Right hindlimb (tissue), 1 donor: ENCODE measurements at regions not wholly inside any gene's neighbourhood (a gene's known extent, or its start where the extent isn't known, plus 50 kb on each side); places are given as distances from the start of the nearest gene placed in this dataset.

Experiments
- DNase-seq: peaks from one replicate; pipeline ENCODE4 v3.0.0-alpha.2; 2018

DNA sequence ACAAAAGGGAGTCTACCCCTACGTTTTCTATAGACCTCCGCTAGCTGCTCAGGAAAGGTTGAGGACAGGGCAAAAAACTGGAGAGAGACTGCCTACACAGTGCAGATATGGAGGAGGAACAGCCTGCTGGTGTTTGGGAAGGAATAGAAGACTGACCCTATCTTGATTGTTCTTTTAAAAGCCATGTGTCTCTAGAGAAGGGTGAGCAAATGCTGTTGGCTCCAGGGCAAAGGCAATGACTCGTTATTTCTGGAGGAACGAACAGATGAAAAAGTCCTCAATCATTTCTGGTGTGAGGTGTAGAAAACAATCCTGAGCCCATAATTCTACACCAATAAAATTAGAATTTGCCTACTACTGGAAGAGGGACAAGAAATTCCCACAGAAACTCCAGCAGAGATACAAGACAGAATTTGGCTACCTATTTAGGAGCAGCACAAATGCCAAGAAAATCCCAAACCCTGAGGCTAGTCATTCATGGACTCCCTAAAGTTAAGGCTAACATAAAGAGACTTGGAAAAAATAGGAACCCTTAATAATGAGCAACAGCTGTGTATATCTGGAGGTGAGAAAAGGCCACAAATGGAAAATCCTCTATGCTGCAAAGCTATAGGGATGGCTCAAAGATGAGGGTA, 1206.3 kb upstream of the CNTN5 start:
- no peak for DNase-seq

DNA sequence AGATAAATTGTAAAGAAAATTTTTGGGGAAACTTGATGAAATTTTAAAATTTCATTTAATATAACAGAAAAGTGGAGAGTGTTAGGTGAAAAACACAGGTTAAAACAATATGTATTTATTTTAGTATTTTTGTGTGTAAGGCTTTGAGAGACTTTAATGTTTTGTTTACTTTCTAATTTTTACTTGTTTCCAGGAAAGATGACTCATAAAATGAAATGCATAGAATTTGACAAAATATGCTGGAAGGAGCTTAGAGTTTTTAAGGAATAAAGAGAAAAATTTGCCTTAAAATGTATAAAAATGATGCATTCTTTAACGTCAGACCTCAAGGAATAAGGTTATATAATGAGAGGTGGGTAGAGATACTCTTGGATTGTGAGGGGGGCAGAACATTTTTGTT, 1205.1 kb upstream of the CNTN5 start:
- no peak for DNase-seq

DNA sequence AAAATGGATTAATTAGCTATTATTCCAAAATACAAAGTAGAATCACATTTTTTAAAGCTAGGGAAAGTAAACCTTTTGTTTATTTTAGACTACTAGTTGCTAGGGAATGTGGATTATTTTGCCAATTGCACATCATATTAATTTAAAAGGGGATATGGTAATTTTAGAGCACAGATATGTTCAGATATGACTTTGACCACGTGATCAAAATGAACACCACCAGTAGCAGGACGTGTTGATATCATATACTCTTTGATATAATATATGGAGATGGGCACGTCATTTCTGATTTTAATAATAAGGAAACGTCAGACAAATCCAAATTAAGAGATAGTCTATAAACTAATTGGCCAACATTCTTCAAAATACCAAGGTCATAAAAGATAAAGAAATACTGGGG, 1188.3 kb upstream of the CNTN5 start:
- no peak for DNase-seq

DNA sequence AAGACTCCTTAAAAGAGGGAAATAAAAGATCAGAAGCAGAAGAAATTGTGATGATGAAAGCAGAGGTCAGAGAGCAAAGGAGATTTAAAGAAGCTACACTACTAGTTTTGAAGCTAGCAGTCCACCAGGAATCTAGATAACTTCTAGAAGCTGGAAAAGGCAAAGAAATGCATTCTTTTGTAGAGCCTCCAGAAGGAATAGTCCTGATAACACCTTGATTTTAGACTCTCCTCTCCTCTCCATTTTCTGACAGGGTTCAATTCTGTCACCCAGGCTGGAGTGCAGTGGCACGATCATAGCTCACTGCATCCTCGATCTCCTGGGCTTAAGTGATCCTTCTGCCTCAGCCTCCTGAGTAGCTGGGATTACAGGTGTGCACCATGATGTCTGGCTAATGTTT, 1187.3 kb upstream of the CNTN5 start:
- DNase-seq, result no peak

DNA sequence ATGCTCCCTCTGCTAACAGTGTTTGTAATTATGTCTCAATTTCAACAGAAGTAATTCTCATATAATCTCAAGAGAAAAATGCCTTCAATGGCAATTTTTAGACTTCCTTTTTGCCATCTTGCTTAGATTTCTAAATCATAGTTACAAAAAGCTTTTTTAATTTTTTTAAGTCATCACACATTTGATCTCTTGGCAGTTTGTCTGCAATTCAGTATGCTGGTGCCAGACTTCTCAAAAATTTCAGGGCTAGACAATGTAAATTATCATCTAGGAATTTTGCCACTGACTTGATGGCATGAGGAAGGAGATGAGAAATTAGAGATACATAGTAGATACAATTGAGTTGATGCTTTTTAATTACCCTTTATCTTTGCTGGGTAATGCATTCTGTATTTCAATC, 1176.7 kb upstream of the CNTN5 start:
- DNase-seq, result no peak

DNA sequence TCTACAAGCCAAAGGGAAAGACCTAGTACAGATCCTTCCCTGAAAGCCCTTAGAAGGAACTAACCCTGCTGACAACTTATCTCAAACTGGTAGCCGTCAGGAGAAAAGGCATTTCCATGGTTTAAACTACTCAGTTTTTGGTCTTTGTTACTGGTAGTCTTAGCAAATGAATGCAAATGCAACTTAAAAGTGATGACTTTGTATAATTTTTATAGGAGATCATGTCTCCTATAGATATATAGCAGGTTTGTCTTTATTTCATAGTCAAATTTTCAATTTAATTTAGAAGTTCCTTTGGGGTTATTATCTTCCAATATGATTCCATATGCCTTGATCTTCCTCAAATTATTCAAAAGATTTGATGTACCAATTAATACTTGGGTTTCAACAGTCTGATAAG, 1173.0 kb upstream of the CNTN5 start:
- no peak for DNase-seq

DNA sequence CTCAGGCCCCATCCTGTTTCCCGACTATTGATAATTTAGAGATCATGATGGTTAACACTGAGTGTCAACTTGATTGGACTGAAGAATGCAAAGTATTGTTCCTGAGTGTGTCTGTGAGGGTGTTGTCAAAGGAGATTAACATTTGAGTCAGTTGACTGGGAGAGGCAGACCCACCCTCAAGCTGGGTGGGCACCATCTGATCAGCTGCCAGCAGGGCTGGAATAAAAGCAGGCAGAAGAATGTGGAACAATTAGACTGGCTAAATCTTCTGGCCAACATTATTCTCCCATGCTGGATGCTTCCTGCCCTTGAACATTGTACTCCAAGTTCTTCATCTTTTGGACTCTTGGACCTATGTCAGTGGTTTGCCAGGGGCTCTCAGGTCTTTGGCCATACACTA, 1170.0 kb upstream of the CNTN5 start:
- DNase-seq, result no peak

DNA sequence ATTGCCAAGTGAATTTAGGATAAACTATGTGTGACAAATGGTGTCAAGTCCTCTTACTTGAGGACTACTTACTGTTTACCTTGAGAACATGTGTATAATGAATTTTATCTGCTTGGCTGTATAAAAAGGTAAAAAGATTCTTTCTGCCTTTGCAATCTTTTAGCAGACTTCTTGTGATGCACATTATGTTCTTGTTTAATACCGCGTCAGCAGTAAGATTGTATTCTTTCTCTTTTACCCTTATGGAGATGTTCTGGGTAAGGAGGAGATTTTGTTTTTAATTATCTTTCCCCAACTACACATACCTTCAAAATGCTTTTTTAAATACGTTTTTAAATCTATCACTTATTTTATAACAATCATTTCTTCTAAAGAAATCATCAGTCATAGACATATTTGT, 1166.4 kb upstream of the CNTN5 start:
- no peak for DNase-seq

DNA sequence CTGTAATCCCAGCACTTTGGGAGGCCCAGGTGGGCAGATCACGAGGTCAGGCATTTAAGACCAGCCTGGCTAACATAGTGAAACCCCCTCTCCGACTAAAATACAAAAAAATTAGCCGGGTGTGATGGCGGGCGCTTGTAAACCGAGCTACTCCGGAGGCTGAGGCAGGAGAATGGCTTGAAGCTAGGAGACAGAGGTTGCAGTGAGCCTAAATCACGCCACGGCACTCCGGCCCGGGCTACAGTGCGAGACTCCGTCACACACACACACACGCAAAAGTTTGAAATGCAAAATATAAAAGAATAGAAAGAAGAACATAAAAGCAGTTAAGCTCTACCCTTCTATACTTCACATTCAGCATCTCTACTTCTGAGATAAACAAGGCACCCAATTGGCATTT, 1165.9 kb upstream of the CNTN5 start:
- no peak for DNase-seq

DNA sequence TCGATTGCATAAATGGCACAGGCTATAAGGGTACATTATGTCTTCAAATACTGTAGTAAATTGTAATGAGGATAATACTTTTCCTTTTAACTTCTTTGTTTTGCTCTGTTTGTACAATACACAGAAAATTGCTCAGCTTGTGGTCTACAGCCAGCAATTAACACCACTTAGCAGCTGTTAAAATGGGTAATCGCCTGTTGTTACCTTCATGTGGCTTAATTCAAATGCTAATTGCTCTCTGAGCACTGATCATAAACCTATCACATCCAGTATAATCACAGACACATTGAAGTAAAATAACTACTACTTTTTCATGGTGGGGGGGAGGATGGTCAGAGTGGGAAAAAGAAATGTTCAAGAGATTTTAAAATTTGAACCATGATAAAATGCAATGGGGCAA, 1164.1 kb upstream of the CNTN5 start:
- DNase-seq, result no peak

DNA sequence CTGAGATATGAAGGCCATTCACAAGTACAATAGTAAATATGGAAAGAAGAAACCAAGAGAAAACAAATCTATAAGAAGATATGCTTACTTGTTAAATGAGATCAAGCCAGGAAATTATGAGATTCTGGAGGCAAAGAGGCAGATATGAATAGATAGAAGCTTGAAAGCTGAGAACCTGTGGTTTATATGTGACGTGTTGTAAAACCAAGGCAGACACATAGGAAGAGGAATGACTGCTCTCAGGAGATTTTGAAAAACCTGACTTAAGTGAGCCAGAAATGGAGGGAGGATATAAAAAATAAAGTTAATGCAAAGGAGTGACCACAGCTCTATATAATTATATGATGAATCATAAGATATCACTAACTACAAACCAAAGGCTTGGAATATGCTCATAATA, 1160.5 kb upstream of the CNTN5 start:
- DNase-seq, result no peak

DNA sequence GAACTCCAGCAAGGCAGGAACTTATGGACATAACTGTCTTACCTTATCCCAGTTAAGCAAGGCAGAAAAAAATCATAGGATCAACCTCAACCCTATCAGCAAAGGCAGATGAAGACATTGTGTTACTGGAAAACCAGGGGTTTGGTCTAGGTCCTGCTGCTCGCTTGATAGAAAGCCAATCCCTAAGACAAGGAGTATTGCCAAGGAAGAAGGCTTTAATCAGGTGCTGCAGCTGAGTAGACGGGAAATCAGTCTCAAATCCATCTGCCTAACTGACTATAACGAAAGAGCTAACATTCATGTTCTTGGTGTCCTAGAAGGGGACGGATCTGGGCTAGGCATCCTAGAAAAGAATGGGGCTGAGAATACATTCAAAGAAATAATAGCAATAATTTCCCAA, 1158.7 kb upstream of the CNTN5 start:
- DNase-seq, result no peak

DNA sequence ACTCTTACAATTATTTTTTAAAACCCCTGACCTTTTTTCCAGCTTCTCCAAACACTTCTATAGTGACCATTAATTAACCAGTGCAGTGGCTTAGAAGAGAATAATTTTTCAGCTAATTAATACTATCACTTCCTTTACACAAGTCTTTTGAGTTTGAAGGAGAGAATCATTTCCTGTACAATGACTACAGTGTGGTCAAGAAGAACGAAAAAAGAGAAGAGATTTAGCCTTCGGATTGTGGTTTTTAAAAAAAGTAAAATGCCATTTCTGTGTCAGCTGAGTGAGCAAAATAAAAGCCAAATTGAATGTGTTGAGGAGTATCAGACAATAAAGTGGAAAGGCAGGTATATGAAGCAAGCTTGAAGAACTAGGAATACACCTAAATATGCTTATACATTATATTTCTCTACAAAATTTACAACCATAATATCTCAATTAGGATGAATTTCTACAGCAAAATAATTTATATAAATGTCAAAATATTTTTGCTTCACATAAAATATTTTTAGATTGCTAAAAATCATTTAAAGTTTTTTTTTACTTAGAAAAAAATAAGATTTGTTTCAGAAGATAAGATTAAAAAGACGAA, 1155.2 kb upstream of the CNTN5 start:
- DNase-seq, result no peak

DNA sequence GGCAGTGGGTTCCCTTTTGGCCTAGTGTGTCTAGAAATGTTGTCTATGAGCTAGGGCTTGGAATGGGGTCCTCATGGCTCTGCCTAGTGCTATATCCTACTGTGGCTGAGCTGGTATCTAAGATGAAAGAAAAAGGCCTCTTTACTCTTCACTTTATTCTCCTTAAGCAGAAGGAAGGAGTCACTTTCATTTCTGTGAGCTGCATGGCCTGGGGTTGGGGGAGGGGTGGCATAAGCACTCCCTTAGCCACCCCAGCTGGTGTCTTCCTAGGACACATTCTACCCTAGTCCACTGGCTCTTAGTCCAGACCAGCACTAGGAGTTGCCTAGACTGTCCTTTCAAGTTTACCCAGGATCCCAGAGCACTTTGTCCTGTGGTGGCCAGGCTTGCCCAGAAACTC, 1148.9 kb upstream of the CNTN5 start:
- DNase-seq, result no peak

DNA sequence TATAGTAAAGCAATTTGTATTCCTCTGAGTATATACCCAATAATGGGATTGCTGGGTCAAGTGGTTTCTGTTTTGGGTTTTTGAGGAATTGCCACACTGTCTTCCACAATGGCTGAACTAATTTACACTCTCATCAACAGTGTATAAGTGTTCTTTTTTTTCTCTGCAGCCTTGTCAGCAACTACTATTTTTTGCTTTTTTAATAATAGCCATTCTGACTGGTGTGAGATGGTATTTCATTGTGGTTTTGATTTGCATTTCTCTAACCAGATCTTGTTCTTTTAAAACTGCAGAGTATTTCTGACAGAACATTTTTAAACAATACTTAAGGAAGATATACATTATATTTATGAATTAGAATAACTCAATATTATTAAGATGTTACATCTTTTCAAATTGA, 1140.5 kb upstream of the CNTN5 start:
- no peak for DNase-seq

DNA sequence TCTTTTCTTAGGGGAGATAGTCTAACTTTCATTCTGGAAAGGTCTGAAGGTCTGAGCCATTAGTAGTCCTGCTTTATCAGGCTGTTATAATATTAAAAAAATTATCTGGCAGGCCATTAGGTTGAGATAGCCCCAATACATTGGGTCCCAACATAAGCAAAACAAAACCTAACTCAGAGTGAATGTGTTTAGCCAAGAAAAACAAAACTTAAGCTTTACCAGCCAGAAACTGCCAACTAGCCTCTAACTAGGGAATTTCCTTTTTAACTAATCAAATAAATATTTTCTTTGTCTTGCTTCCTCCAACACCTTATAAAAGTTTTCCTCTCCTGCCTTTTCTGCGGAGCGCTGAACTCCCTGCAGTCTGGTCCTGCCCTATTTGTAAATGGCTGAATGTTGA, 1137.7 kb upstream of the CNTN5 start:
- DNase-seq, result no peak

DNA sequence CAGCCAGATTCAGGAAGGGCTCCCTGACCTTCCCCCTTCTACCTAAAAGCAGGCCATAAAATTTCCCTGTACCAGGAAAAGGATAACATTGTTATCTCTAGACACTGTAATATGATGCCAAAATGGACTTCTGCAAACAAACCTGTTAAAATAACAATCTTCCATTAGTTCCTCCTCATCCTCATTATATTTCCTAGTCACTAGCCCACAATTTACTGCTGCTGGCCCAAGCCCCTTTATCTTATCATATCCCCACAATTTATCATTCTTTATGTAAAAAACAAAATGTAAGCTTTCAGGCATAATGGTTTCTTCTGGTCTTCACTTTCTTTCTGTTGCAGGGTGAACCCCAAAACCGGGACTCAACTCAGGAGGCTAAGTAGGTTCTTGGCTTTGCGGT, 1132.1 kb upstream of the CNTN5 start:
- no peak for DNase-seq

DNA sequence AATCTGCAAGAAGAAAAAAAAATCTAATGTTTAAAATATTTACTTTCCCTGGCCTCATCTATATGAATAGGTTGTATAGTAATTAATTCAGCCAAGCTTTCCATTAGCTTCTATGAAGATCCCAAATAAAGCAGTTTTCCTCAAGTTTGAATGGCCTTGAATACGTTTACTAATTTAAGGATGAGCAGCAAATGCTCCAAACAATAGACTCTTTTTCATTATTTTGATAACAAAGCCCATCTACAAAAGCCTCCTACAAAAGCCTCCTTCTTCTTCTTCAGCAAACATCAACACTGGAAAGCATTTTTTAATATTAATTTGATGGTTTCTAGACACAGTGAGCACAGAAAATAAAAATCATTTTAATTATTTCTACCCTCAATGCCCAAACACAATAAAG, 1130.3 kb upstream of the CNTN5 start:
- DNase-seq, result no peak

DNA sequence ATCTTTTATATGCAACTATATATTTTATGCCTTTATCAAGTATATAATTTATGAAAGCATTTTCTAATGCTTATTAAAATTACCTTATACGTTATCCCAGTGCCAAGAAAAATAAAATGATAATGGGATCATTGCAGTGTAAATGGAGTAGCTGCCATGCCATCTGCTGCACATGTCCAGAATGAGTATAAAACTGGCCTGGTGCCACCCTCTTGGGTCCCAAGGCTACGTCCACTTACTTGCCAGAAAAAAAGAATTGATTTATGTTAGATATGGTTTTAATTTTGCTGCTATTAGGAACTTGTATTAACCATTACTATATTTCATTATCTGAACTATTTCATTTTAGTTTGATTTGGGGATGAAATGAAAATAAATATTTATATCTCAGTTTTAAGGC, 1127.1 kb upstream of the CNTN5 start:
- no peak for DNase-seq

DNA sequence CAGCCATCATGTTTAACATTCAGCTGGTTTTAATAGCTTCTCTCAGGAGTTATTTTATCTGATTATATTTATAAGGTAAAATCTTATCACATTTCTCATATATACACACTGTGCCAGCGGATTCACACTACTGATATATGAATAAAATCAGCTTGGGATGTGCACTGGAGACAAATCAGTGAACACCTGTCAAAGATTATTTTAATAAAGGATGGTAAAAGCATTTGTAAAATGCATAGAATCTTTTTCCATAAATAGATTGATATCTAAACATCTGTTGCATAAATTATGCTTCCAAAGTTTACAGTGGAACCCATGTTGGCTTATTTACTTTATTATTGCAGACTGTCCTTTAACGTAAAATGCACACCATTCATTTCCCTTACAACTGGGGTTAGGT, 1125.8 kb upstream of the CNTN5 start:
- DNase-seq, result no peak

DNA sequence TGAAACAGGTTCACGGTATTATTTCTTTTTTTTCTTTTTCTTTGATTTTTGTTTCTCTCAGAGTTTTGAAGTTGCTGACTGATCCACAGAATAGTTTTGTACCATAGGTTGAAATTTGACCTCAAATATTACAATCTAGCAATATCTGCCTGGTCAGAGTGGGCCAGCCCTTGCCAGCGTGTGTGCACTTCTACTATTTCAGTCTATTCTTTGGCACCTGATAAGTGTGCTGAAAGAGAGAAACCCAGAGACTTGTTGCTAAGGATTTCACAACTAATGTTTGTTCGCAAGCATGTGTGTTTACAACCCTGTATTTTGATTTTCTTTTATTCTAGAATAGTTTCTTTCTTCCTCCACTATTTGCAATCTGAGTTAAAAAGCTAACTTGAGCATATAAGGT, 1125.2 kb upstream of the CNTN5 start:
- no peak for DNase-seq

DNA sequence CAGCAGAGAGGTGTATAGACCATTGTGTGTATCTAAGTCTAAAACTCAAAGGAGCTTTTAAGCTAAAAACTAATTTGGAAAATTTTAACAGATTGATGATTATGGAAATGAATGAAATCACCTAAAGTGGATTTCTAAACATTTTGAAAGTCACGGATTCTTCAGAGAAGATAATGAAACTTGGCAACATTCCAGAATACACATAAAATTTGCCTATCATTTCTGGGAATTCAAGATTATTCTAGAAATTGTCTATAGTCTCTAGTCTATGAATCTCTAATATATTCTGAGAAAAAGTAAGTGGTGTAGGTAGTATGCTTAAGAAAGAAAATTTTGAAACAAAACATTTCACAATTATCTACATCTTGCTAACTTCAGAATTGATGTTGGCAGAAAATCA, 1117.9 kb upstream of the CNTN5 start:
- no peak for DNase-seq

DNA sequence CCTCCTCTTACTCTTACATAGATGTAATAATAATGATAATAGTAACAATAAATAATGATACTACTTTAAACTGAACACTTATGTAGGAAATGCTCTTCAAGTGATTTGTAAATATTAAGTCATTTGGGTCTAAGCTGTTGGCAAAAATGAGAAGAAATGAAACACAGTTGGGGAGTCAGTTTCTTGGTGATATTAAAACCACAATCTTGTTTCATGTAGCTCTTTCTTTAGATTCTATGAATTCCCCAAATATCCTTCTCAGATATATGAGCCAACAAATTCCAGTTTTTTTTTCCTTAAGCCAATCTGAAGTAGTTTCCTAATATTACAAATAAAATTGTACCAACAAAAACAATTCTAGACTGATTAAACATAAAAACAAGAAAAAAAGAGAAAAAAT, 1115.6 kb upstream of the CNTN5 start:
- DNase-seq, result no peak

DNA sequence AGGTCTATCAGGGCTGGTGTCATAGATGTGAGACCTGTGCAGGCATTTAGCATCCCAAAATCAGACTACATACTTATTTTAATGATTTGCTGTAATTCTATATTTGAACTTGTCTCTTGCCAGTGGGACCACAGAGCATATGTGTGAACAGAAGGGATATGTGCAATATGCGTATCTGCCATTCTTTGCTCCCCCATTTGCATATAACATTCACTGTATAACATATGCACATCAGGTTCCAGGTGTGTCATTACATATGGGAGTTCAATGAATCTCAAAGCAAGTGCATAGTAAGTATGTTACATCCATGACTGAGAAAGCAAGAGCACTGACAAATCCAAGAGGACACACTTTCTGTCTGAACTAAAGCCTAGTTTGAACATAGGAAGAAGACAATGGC, 1115.1 kb upstream of the CNTN5 start:
- DNase-seq, result no peak

DNA sequence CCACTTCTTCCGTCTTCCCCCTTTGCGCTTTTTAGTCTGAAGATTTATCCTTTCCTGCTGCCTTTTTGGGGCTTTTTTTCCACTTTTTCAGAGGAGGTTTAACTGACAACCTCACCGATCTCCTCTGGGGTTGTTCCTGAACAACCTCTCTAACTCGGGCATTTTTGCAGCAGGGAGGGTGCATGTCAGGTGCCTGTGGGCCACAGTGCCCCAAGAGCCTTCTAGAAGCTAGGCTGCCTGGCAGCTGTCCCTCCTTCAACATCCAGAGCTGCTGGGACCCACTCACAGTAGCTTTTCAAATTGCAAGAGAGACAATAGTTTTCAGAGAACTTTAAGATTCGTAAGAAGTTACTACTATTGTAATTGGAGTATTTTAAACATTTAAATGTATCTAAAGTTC, 1112.4 kb upstream of the CNTN5 start:
- DNase-seq, result no peak
